Endothelial cell of umbilical vein (primary cell): ENCODE measurements at regions not wholly inside any gene's neighbourhood (a gene's known extent, or its start where the extent isn't known, plus 50 kb on each side); places are given as distances from the start of the nearest gene placed in this dataset.

ENCODE experiments used
- BruUV-seq: library from RNA; stranded (reverse); fragments of 400-500 nt; replicated peaks from 2 replicates; lab custom pipeline; 2021; lab: Mats Ljungman, UMichigan
- CTCF ChIA-PET: fragments of 300-600, 350-600 bp; sonication (Branson Sonifier 250); formaldehyde crosslinking; loops from one replicate; lab custom pipeline; 2021; ENCODE audit warnings: antibody characterized with exemption, inconsistent platforms; lab: Charles Lee
- POLR2A ChIA-PET: fragments of 300-600, 350-600 bp; sonication (Branson Sonifier 250); formaldehyde crosslinking; loops from one replicate; lab custom pipeline; 2021; ENCODE audit warnings: antibody characterized with exemption, inconsistent platforms; lab: Charles Lee
- DNase-seq: peaks from one replicate; pipeline ENCODE4 v3.0.0-alpha.2; 2011; ENCODE audit warnings: low read depth, low spot score
- FAIRE-seq: peaks from 2 replicates; lab custom pipeline; 2011; peaks lifted over from hg19 to GRCh38; lab: Jason Lieb, UNC
- H2AFZ ChIP-seq: 2 replicates; pipeline ENCODE4 v1.6.0; 2012; ENCODE audit warnings: low read depth, low read length, control low read depth, inconsistent platforms
- H3K27ac ChIP-seq: 2 replicates; pipeline ENCODE4 v1.5.1; 2011; ENCODE audit warnings: low read depth, mild to moderate bottlenecking, control low read depth, low read length, moderate library complexity; ENCODE audit not compliant: insufficient read depth
- H3K27me3 ChIP-seq, 2 experiments: 2 replicates each; pipeline versions ENCODE4 v1.6.0 to v1.6.1; 2011; ENCODE audit warnings: low read length in 2 of 2, mixed read lengths in 1 of 2; ENCODE audit not compliant: control insufficient read depth in 2 of 2, insufficient read depth in 2 of 2
- H3K36me3 ChIP-seq, 2 experiments: 2 replicates in 1 of 2; 3 replicates in 1 of 2; pipeline ENCODE4 v1.5.1; 2011; ENCODE audit warnings: low read length in 2 of 2, mild to moderate bottlenecking in 1 of 2, moderate library complexity in 1 of 2; ENCODE audit not compliant: control insufficient read depth in 2 of 2, insufficient read depth in 2 of 2; ENCODE audit errors: extremely low read depth in 1 of 2
- H3K4me1 ChIP-seq: 3 replicates; pipeline ENCODE4 v1.5.1; 2011; ENCODE audit warnings: mild to moderate bottlenecking, low read length; ENCODE audit not compliant: control insufficient read depth, insufficient read depth; ENCODE audit errors: extremely low read depth
- H3K4me2 ChIP-seq: 2 replicates; pipeline ENCODE4 v1.6.1; 2011; ENCODE audit warnings: low read length, control low read depth, mixed read lengths; ENCODE audit not compliant: insufficient read depth
- H3K4me3 ChIP-seq, 3 experiments: fragments of 200-600 bp in 1 of 3; sonication (generic), shearing (Covaris generic) in 1 of 3; replicated peaks in 1 of 3; 2 replicates each; pipeline ENCODE4 v1.5.1; 2011 to 2016; ENCODE audit warnings: control low read depth in 3 of 3, low read length in 3 of 3, mild to moderate bottlenecking in 2 of 3, inconsistent platforms in 1 of 3, low read depth in 1 of 3, moderate library complexity in 1 of 3; ENCODE audit not compliant: insufficient read depth in 1 of 3
- H3K79me2 ChIP-seq: 2 replicates; pipeline ENCODE4 v1.6.0; 2012; ENCODE audit warnings: low read length, inconsistent platforms; ENCODE audit not compliant: control insufficient read depth, insufficient read depth
- H3K9ac ChIP-seq: replicated peaks from 2 replicates; pipeline ENCODE3; 2011; ENCODE audit warnings: low read length, control low read depth; ENCODE audit not compliant: insufficient read depth; ENCODE audit errors: extremely low read depth
- H3K9me1 ChIP-seq: replicated peaks from 3 replicates; pipeline ENCODE4 v1.6.0; 2011; ENCODE audit warnings: mild to moderate bottlenecking, low read length; ENCODE audit not compliant: control insufficient read depth, insufficient read depth; ENCODE audit errors: extremely low read depth
- H3K9me3 ChIP-seq: replicated peaks from 2 replicates; pipeline ENCODE4 v1.5.1; 2012; ENCODE audit warnings: low read length, inconsistent platforms; ENCODE audit not compliant: control insufficient read depth, insufficient read depth
- H4K20me1 ChIP-seq: replicated peaks from 2 replicates; pipeline ENCODE3; 2011; ENCODE audit warnings: mild to moderate bottlenecking, low read length; ENCODE audit not compliant: control insufficient read depth, insufficient read depth; ENCODE audit errors: extremely low read depth
- EZH2 ChIP-seq: IDR thresholded peaks from 2 replicates; pipeline ENCODE4 v1.6.1; 2012; ENCODE audit warnings: borderline replicate concordance, low read depth, mild to moderate bottlenecking, moderate library complexity, low read length, inconsistent platforms; ENCODE audit not compliant: severe bottlenecking
- FOS ChIP-seq: IDR thresholded peaks from 2 replicates; pipeline ENCODE4 v1.6.1; 2011; ENCODE audit warnings: mild to moderate bottlenecking, low read length, moderate library complexity, borderline replicate concordance; ENCODE audit not compliant: insufficient read depth
- GATA2 ChIP-seq: IDR thresholded peaks from 2 replicates; pipeline ENCODE4 v1.7.0; 2011; ENCODE audit warnings: low read depth, mild to moderate bottlenecking, moderate library complexity, mixed read lengths, low read length; ENCODE audit not compliant: insufficient read length, insufficient read depth
- JUN ChIP-seq: IDR thresholded peaks from 2 replicates; pipeline ENCODE4 v1.6.1; 2011; ENCODE audit warnings: borderline replicate concordance, low read depth; ENCODE audit not compliant: insufficient read length, insufficient read depth
- MYC ChIP-seq: IDR thresholded peaks from one replicate; pipeline ENCODE4 v1.6.1; 2011; ENCODE audit warnings: mild to moderate bottlenecking, low read depth, low read length
- POLR2A ChIP-seq: IDR thresholded peaks from 2 replicates; pipeline ENCODE4 v1.6.1; 2012; ENCODE audit warnings: low read depth, mild to moderate bottlenecking, control low read depth, low read length
- POLR2AphosphoS5 ChIP-seq: IDR thresholded peaks from 2 replicates; pipeline ENCODE4 v1.6.1; 2012; ENCODE audit warnings: low read depth, mild to moderate bottlenecking, control low read depth, low read length, moderate library complexity; ENCODE audit not compliant: insufficient read depth
- dilution Hi-C: fragments of 300-500 bp; cut with MboI; formaldehyde crosslinking; loops from one replicate; pipeline ENCODE4 v1.15.0; 2019; ENCODE audit warnings: low sequenced_read_pairs; ENCODE audit not compliant: extremely low pct_ligation_motif_present
- intact Hi-C: fragments of 100-400 bp; cut with micrococcal nuclease; formaldehyde crosslinking; loops from one replicate; pipeline ENCODE4 v1.10.0; 2022
- TF ChIP-seq, protein P1 (sequence below): IDR thresholded peaks from 2 replicates; pipeline ENCODE4 v1.6.1; 2011; ENCODE audit not compliant: insufficient read depth, insufficient read length
- TF ChIP-seq, protein P2 (sequence below), 2 donors: IDR thresholded peaks; 1 replicate in 1 of 2; 2 replicates in 1 of 2; pipeline ENCODE4 v1.5.1; 2011; ENCODE audit warnings: low read length in 2 of 2, mild to moderate bottlenecking in 2 of 2, moderate library complexity in 2 of 2, control low read depth in 1 of 2, inconsistent platforms in 1 of 2, low read depth in 1 of 2; ENCODE audit not compliant: insufficient read depth in 1 of 2; ENCODE audit errors: extremely low read depth in 1 of 2

DNA sequence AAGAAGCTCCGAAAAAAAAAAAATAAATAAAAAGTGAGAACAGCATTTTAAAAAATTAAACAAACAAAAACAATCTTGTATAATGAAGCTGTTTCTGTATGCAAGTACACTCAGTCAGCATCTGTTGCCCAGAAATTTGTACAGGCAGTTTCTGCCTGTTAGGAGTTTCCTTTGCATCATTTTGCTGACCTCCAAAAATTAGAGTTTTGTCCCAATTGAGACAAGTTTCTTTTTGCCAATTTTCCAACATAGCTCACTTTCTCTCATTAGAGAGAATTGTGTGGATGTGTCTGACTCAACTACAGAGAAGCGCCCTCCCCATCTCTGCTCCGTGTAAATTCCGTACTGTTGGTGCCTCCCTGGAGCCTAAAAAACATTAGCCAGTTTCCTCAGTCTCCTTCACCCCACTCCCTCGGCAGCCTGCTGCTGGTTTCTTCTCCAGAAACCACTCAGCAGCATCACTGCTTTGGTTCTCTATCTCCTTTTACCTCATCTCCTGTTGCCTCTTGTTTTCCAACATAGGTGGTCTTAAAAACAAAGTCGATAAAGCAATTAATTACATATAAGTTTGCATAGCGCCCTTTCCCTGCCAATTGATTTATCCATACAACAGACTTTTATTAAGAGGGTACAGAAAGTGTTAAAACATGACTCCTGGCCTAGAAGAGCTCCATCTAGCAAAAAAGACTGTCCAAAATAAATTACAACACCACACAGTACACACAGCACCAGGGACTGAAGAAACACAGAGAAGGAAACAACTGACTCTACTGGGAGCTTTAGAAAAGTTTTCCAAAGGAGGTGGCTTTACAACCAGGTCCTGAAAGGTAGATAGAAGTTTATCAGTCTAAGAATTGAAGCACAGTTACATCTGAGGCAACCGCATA is 286.7 kb downstream of the SHOX2 start:
- Histone ChIP-seq H3K4me3 (no peak overlapping the region), H2AFZ (no peak overlapping the region), H3K9me3 (no peaks in the 10 kb centered on the region), H3K27ac (no peak overlapping the region), H3K9ac (no peak overlapping the region), H3K79me2 (no peaks in the 10 kb centered on the region), H3K4me1 (no peaks in the 10 kb centered on the region), H3K9me1 (no peaks in the 10 kb centered on the region), H3K27me3 (no peaks in the 10 kb centered on the region), H4K20me1 (no peaks in the 10 kb centered on the region), H3K36me3 (no peaks in the 10 kb centered on the region), H3K4me2 (no peak overlapping the region)
- ChIA-PET POLR2A (no interaction called here), CTCF (interaction anchor here (1.1 kb wide), 1 partner anchor 11 kb away, joined by 4 read pairs; no protein-coding TSS in a partner anchor)
- intact Hi-C loops (no loop called here), dilution Hi-C loops (no loop called here)
- TF ChIP-seq EZH2, result no peak
- no peak for TF ChIP-seq POLR2AphosphoS5
- no peak for TF ChIP-seq GATA2
- TF ChIP-seq, protein P1, sequence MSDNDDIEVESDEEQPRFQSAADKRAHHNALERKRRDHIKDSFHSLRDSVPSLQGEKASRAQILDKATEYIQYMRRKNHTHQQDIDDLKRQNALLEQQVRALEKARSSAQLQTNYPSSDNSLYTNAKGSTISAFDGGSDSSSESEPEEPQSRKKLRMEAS, result no peak
- no peak for TF ChIP-seq MYC
- TF ChIP-seq, protein P2, sequence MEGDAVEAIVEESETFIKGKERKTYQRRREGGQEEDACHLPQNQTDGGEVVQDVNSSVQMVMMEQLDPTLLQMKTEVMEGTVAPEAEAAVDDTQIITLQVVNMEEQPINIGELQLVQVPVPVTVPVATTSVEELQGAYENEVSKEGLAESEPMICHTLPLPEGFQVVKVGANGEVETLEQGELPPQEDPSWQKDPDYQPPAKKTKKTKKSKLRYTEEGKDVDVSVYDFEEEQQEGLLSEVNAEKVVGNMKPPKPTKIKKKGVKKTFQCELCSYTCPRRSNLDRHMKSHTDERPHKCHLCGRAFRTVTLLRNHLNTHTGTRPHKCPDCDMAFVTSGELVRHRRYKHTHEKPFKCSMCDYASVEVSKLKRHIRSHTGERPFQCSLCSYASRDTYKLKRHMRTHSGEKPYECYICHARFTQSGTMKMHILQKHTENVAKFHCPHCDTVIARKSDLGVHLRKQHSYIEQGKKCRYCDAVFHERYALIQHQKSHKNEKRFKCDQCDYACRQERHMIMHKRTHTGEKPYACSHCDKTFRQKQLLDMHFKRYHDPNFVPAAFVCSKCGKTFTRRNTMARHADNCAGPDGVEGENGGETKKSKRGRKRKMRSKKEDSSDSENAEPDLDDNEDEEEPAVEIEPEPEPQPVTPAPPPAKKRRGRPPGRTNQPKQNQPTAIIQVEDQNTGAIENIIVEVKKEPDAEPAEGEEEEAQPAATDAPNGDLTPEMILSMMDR (IDR thresholded peaks at IDR 0.05; ENCODE audit: extremely low read depth in 1 of 2, insufficient read depth in 1 of 2, low read depth in 1 of 2, low read length in 2 of 2), result no peak
- no peak for TF ChIP-seq JUN
- no peak for TF ChIP-seq POLR2A
- TF ChIP-seq FOS, result no peak
- FAIRE-seq (no peak), DNase-seq (no peak)
- BruUV-seq, result no TSS peak
